Fibroblast of skin of scalp (primary cell): ENCODE measurements at regions not wholly inside any gene's neighbourhood (a gene's known extent, or its start where the extent isn't known, plus 50 kb on each side); places are given as distances from the start of the nearest gene placed in this dataset.

ENCODE experiments used
- DNase-seq: peaks from one replicate; pipeline ENCODE4 v3.0.0-alpha.2; 2013

GRCh38 chr9:119986713-119987112 lies 593.3 kb downstream of the CDK5RAP2 start:
- DNase-seq, result no peak

GRCh38 chr9:119986205-119986604 lies 593.8 kb downstream of the CDK5RAP2 start:
- DNase-seq, result no peak

- no peak for DNase-seq
These were observed 604.8 kb upstream of the BRINP1 start for GRCh38 chr9:119974026-119974425.

- peak; percentile 82 for DNase-seq
These were observed 599.8 kb upstream of the BRINP1 start for GRCh38 chr9:119968836-119969707.

GRCh38 chr9:119967867-119968535 lies 598.8 kb upstream of the BRINP1 start:
- no peak for DNase-seq

GRCh38 chr9:119963798-119964372 lies 594.6 kb upstream of the BRINP1 start:
- peak; percentile 97 for DNase-seq

GRCh38 chr9:119963258-119963797 lies 594.1 kb upstream of the BRINP1 start:
- peak; percentile 94 for DNase-seq

- DNase-seq, result peak; percentile 39
These were observed 592.7 kb upstream of the BRINP1 start for GRCh38 chr9:119961774-119962424.

- DNase-seq, result no peak
These were observed 590.8 kb upstream of the BRINP1 start for GRCh38 chr9:119959846-119960545.

GRCh38 chr9:119956111-119956510 lies 586.9 kb upstream of the BRINP1 start:
- no peak for DNase-seq

GRCh38 chr9:119955276-119955675 lies 586.0 kb upstream of the BRINP1 start:
- DNase-seq, result peak; percentile 39

- peak; percentile 7 for DNase-seq
These were observed 582.4 kb upstream of the BRINP1 start for GRCh38 chr9:119951591-119951990.

GRCh38 chr9:119951090-119951489 lies 581.9 kb upstream of the BRINP1 start:
- peak; percentile 96 for DNase-seq

GRCh38 chr9:119945686-119946085 lies 576.5 kb upstream of the BRINP1 start:
- no peak for DNase-seq

GRCh38 chr9:119941091-119941490 lies 571.9 kb upstream of the BRINP1 start:
- DNase-seq, result no peak

- no peak for DNase-seq
These were observed 569.6 kb upstream of the BRINP1 start for GRCh38 chr9:119938871-119939270.

- no peak for DNase-seq
These were observed 565.3 kb upstream of the BRINP1 start for GRCh38 chr9:119934497-119934896.

GRCh38 chr9:119933191-119933590 lies 564.0 kb upstream of the BRINP1 start:
- DNase-seq, result no peak

GRCh38 chr9:119924736-119925135 lies 555.5 kb upstream of the BRINP1 start:
- DNase-seq, result no peak

GRCh38 chr9:119917175-119917574 lies 547.9 kb upstream of the BRINP1 start:
- DNase-seq, result no peak

- no peak for DNase-seq
These were observed 537.8 kb upstream of the BRINP1 start for GRCh38 chr9:119907056-119907455.

GRCh38 chr9:119905724-119906123 lies 536.5 kb upstream of the BRINP1 start:
- no peak for DNase-seq
